ENCODE measurements at regions not wholly inside any gene's neighbourhood (a gene's known extent, or its start where the extent isn't known, plus 50 kb on each side); places are given as distances from the start of the nearest gene placed in this dataset.

DNA sequence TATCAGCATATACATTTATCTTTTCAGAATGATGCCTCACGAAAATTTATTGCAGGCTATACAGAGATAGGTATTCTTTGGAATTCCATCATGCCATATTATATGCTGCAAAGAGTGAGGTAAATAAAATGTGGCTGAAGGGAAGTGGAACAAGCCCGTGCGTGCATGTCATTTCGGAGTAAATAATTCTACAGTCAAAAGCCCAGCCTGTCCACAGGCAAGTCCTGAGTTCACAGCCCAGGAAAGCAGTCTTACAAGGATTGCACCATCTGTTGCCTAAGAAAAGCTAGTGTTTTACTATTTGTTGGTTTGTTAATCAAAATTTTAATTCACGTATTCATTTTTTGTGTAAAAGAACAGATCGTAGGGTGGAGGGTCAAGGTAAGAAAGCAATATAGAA, 292.4 kb upstream of the AKR1E2 start:
- TF ChIP-seq CTCF (IDR thresholded peaks at IDR 0.05) (no peak), POLR2A (IDR thresholded peaks at IDR 0.05) (no peak), POLR2AphosphoS5 (IDR thresholded peaks at IDR 0.05) (no peak)
